Panc1 (cell line): ENCODE measurements at regions not wholly inside any gene's neighbourhood (a gene's known extent, or its start where the extent isn't known, plus 50 kb on each side); places are given as distances from the start of the nearest gene placed in this dataset.

Source experiments
- CTCF ChIP-seq: fragments of 450-650 bp; IDR thresholded peaks from 2 replicates; pipeline ENCODE4 v1.5.1; 2017; ENCODE audit warnings: mild to moderate bottlenecking
- POLR2AphosphoS5 ChIP-seq: IDR thresholded peaks from 2 replicates; pipeline ENCODE4 v1.6.1; 2012; ENCODE audit warnings: mild to moderate bottlenecking, low read depth, low read length, moderate library complexity
- SIN3A ChIP-seq: IDR thresholded peaks from 2 replicates; pipeline ENCODE4 v1.6.1; 2012; ENCODE audit warnings: low read depth, mild to moderate bottlenecking, low read length, moderate library complexity, borderline replicate concordance; ENCODE audit not compliant: insufficient read depth
- TCF7L2 ChIP-seq: IDR thresholded peaks from 2 replicates; pipeline ENCODE4 v1.6.1; 2011; ENCODE audit warnings: mild to moderate bottlenecking, low read depth, low read length, inconsistent platforms

- TF ChIP-seq CTCF (no peak), POLR2AphosphoS5 (no peak), SIN3A (no peak), TCF7L2 (no peak)
These were observed 1385.8 kb downstream of the PCDH9 start for GRCh38 chr13:65844266-65844841.
